Dermis blood vessel endothelial cell (primary cell): ENCODE measurements at regions not wholly inside any gene's neighbourhood (a gene's known extent, or its start where the extent isn't known, plus 50 kb on each side); places are given as distances from the start of the nearest gene placed in this dataset.
"Not testable (repeated sequence)": the region's sequence is repeated elsewhere in the genome, so short reads cannot be mapped to it uniquely, and the experiment has no call there.

ENCODE experiments used
- DNase-seq: peaks from one replicate; pipeline ENCODE4 v3.0.0; 2010

DNA sequence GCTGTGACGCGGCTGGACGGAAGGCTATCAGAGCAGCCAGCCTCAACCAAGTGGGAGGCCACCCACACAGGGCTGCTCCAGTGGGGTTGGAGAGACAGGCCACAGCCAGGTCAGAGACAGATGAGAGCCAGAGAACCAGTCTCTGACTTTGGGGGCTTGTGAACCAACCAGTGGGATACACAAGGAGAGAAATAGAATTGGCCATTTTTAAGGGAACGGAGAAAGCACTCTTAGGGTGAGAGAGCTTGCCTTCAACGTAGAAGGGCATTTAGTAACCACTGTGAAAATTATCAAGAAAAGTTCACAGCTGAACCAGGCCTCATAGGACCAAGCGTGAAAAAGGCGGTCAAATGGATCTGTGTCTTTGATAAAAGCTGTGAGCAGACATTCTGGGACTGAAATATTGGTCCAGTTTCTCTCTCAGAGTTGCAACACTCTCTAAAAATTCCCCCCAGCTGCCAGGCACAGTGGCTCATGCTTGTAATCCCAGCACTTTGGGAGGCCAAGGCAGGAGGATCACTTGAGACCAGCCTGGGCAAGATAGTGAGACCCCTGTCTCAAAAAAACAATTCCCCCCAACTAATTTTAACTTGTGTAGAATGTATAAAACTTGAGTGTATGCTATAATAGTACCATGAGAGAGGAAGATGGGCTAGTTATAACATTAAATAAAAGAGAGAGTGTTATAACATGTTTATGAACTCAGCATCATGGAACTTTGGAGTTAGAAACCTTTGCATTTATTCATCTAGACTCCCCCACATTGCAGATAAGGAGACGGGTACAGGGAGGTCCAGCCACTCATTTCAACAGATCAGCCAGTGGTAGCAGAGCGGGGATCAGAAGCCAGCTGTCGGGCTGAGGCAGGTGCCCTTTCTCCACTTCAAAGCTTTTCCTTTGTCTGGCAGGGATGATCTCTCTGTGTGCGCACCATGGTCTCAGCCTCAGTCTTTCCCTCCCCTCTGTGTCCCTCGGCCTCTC is 132.2 kb downstream of the NPIPB11 start:
- DNase-seq: not testable (repeated sequence)

DNA sequence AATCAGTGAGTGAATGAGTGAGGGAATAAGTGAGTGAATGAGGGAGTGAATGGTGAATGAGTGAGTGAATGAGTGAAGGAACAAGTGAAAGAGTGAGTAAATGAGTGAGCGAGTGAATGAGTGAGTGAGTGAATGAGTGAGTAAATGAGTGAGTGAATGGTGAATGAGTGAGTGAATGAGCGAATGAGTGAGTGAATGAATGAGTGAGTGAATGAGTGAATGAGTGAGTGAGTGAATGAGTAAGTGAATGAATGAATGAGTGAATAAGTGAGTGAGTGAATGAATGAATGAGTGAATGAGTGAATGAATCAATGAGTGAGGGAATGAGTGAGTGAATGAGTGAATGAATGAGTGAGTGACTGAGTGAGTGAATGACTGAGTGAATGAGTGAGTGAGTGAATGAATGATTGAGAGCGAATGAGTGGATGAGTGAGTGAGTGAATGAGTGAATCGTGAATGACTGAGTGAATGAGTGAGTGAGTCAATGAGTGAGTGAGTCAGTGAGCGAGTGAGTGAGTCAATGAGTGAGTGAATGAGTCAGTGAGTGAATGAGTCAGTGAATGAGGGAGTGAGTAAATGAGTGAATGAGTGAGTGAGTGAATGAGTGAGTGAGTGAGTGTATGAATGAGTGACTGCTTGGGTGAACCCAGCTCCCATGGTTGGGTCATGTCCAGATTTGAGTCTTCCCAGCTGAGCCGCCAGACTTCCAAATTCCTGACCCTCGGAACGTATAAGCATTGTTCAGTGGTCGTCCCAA is 133.0 kb downstream of the NPIPB11 start:
- DNase-seq: not testable (repeated sequence)

DNA sequence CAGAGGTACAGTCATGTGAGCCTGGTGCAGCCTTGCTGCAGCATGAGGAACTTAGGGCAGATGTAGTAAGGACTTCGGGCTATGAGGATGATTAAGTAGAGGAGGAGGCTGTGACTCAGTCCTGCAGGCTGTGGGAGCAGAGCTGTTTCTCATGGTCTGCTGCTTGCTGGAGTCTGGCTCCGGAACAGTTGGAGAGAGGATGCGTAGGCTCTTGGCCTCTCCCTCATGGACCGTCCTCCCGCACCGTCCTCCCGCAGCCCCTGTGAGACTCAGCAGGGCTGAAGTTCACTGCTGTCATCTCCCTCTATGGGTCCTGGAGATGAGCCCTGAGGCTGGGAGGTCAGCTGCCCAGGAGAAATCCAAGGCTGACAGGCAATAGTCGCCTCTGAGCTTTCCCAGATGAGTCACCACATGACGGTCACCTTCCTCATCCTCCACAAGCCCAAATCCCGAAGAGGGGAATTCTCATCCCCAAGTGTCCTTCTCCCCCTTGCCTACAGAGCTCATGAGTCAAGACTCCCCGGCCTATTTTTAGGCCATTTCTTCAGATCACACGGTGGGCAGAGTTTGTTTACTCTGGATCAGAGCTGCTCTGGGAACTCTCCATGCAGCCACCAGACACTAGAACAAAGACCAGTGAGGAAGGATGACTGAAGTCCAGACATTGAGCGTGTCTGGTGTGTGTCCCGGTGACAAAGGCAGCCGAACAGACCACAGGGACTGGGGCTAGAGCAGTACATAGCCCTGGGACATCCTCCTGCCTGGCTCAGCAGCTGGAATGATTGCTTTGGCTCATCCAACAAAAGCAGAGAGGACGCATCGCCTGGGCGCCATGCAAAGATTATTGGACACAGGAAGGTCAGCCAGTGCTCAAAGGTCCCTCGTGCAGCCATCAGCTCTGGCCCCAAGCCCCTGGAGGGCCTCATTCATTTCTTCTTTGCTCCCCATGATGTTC is 134.5 kb downstream of the NPIPB11 start:
- peak; percentile 72 for DNase-seq

DNA sequence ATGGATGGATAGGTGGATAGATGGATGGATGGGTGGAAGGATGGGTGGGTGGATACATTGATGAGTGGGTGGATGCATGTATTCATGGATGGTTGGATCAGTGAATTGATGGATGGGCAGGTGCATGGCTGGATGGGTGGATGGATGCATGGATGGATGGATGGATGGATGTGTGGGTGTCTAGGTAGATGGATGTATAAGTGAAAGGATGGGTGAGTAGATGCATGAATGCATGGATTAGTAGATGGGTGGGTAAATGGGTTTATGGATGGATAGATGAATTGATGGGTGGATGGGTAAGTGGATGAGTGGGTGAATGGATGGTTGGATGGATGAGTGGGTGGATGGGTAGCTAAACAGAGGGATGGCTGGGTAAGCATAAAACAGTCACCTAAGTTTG is 135.6 kb downstream of the NPIPB11 start:
- DNase-seq: not testable (repeated sequence)

DNA sequence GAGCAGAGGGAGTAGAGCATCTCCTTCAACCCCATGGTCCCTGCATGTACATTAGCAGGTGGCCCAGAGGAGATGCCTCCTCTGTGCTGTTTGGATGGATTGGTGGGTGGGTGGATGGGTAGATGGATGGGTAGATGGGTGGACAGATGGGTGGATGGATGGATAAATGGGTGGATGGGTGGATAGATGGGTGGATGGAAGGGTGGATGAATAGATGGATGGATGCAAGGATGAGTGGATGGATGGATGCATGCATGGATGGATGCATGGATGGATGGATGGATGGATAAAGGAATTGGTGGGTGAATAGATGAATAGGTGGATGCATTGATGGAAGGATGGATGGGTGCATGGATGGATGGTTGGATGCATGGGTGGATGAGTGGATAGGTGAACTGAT is 136.5 kb downstream of the NPIPB11 start:
- not testable (repeated sequence) for DNase-seq

DNA sequence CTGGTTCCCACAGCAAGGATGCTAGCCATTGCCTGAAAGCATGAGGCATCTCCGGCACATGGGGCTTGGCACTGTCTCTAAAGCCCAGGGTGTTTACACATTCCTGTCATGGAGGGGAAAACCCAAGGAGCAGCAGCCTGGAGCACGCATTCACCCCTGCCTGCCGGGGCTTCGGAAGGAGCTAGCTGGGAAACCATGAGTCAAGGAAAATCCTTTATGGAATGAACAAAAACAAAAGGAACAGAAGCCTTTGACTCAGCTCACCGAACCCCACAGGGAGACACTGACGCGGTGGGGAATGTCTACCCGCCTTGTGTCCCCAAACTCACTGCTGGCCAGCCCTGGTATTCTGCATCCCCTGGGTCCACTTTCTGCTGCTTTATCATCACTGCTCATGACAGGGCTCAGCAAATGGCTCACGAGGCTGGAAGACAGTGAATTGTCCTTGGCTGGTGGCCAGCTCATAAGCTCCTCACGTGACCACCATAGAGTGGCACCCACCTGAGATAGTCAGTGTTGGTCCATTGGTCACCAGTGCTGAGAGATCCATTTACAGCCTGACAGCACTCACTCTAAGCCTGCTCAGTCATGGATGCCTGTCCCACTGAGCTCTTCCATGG is 137.2 kb downstream of the NPIPB11 start:
- DNase-seq: peak; percentile 83

DNA sequence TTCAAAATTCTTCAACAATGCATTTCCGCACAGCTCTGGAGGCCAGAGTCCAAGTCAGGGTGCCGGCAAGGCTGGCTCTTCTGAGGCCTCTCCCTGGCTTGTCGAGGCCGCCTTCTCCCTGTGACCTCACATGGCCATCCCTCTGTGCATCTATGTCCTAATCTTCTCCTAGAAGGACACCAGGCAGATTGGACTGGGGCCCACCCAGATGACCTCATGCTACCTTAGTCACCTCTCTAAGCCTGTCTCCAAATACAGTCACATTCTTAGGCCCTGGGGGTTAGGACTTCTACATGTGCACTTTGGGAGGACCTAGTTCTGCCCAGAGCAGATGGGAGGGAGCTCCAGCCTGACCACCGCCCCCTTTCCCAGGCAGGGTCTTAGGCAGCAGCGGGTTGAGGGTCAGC is 137.7 kb downstream of the NPIPB11 start:
- DNase-seq: not testable (repeated sequence)

DNA sequence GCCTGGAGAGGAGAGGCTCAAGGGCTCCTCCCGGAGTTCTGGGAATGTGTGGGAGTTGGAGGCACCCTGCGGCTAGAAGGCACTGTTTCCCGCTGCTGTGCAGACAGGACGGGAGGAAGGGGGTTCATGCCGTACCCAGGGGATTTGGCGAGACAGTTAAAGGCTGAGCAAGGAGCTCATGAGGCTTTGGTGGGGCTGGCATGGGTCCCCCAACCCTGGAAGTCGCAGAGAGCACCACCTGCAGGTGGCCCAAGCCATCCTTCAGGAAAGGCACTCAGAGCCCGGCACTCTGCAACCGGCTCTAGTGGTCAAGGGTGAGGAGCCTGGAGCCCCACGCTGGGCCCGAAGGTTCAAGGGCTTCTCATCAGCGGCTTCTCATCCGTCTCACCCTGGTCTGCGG is 138.2 kb downstream of the NPIPB11 start:
- DNase-seq: not testable (repeated sequence)

DNA sequence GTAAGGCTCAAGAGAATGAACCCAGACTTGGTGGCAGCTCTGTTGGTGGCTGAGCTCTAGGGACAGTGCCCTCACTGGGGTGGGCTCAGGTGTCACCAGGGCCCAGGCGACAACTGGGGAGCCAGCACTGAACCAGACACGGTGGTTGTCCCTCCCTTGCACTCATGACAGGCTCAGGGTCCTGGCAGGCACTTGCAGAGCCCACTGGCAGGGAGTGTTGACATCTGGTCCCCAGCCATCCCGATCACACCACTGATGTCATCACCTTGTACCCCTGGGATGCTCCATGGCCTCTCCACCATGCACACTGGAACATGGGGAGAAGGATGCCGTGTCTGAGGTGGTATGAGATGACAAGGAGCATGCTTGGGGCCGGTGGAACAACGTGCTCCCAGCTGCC is 138.6 kb downstream of the NPIPB11 start:
- DNase-seq: not testable (repeated sequence)

DNA sequence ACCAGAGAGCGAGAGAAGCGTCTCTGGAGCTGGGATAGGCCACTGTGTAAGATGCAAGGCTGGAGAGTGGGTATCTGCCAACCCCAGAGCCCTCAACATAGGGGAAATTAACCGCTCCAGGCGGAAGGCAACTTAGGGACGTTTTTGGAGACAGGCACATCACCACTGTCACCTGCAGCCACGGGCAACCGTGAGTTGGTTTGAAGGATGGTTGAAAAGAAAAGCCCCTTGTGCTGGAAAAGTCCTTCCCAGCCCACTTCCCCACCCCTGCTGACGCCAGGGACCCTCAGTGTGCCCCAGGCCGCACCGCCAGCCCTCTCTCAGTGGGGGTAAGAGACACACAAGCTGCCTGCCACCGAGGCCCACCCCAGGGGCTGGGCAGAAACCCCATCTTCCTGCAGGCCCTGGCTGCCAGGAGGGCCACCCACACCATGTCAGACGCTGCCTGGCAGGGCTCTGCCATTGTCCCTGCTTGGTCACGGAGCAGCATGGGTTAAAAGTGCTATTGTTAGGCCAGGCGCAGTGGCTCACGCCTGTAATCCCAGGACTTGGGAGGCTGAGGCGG is 139.4 kb downstream of the NPIPB11 start:
- not testable (repeated sequence) for DNase-seq

DNA sequence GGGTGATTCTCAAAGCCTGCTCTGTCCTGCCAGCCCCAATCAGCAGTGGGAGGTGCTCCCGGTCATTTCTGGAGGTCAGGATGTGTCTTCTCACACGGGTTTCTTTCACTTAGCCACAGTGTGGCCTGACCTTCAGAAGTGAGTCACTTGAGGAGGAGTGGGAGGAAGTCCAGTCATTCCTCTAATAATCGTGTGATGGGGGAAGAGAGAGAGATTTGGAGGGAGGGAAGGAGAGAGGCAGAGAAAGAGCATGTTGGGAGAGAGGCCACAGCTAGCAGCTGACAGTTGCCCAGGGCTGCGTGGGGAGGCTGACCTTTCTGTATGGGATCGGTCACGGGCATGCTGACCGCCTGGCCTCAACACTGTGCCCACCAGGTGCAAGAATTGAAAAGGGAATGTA is 139.9 kb downstream of the NPIPB11 start:
- DNase-seq: peak; percentile 71

DNA sequence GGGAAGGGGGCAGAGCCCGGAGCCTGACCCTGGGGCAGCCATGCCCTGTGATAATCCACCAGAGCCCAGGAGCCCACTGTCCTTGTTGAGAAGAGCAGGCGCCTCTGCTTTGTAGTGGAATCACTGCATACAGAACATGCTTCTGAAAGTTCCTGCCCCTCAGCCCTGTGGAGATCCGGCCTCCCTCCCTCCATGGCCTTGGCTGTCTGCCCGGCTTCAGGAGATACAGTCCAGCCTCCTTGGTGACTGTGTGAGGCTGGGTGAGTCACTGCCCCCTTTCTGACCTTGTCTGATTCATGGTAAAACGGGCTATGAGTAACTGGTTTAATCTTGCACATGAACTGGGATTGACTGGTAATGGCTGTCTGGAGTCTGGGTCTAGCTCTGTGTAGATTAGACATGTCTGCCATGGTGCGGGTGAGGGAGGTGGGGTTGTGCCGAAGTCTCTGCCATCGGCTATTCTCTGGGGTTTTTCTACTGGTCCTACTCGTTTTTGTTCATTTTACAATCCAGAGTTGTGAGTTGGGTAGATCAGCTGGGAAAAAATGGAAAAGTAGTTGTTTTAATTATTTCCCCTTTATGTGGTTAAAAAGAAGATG is 141.2 kb downstream of the NPIPB11 start:
- DNase-seq: peak; percentile 97

DNA sequence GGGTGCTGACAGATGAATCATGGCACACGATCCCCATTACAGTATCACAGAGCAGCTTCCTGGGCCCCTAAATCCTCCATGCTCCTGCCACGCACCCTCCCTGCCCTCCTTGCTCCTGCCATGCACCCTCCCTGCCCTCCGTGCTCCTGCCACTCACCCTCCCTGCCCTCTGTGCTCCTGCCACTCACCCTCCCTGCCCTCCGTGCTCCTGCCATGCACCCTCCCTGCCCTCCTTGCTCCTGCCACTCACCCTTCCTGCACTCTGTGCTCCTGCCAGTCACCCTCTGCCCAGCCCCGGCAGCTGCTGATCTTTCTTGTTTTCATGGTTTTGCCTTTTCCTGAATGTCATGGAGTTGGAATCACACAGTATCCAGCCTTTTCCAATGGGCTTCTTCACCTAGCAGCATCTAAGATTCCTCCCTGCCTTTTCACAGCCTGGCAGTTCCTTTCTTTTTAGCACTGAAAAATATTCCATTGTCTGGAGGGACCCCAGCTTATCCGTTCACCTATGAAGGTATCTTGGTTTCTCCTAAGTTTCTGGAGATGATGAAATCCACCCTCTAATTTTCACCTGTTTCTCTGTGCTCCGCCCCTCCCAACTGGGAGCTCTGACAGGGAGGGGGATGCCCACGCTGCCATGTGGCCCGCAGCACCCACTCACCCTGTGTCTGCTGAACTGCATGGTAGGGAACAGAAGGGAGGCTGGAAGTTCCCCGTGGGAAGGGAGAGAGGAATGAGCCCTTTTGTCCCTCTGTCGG is 142.3 kb downstream of the NPIPB11 start:
- not testable (repeated sequence) for DNase-seq

DNA sequence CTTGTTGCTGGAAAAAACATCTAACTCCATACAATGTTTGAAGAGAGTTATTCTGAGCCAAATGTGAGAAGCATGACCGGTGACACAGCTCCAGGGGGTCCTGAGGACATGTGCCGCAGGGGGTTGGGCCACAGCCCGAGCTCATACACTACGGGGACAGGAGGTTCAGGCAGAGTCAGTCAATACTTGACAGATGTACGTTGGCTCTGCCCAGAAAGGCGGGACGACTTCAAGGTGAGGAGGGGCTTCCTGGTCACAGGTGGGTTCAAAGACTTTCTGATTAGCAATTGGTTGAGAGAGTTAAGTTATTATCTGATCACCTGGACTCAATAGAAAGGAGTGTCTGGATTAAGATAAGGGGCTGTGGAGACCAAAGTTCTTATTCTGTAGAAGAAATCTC is 143.8 kb downstream of the NPIPB11 start:
- not testable (repeated sequence) for DNase-seq

DNA sequence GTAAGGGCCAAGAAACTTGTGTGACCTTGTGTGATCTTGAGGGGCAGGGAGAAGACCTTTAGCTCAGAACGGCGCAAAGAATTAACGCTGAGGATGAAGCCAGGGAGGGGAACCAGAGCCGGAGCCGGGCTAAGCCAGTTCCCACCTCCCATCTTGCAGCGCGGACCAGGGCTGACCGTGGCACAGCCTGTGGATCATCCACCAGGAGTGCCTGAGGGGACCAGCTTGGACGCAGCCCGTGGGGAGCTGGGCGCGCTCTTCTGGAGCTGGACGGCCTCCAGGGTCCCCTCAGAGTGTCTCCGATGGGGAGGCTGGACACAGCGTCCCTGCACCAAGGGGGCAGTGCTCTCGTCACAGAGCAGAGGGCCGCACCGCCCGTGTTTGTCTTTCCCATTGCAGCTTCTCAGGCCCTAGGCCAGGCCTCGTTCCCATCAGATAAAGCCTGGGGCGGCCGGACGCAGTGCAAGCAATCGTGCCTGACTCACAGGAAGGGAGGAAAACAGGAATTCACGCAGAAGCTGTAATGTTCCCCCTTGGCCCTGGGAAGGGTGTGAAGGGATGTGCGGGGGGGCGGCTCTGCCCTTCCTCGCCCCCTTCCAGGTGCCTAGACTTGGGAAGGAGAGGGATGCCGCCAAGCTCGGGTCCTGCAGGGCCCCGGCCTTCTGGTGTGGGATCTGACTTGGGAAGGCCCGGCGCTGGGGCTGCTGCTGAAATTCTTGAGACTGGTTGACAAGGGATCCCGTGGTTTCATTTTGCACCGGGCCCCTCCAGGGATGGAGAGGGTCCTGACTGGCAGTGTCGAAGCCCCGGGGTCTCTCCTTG is 144.9 kb downstream of the NPIPB11 start:
- DNase-seq: peak; percentile 77

DNA sequence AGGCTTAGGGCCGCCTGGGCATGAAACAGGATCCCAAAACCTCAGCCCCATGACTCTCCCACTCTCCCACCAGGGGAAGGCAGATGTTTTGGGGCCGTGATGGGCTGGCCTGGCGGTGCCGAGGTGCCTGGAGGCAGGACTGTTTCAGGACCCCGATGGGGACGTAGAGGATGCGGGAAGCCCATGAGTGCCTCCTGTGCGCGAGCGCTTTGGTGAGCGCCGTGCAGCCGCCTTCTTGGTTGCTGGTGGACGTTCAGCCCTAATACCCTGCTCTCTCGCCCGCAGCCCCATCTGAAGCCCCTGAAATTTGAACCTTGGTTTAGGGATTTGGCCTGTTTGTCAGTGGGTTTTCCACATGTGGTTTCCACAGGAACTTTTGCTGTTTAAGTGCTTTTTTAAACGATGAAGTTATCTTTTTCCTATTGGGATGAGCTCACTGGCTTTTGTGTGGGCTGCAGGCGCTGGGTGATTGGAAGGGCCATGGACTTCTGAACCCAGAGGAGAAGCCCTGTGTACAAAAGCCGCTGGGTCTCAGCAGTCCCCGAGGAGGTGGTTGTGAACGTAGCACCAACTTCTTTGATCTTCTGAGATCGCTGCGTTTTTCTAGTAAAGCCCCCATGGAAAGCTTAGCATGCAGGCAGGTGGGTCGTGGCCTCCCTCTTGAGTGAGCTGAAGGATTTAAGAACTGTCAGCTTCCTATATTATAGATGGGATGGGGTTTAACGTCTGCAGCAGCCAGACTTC is 145.7 kb downstream of the NPIPB11 start:
- DNase-seq: not testable (repeated sequence)

DNA sequence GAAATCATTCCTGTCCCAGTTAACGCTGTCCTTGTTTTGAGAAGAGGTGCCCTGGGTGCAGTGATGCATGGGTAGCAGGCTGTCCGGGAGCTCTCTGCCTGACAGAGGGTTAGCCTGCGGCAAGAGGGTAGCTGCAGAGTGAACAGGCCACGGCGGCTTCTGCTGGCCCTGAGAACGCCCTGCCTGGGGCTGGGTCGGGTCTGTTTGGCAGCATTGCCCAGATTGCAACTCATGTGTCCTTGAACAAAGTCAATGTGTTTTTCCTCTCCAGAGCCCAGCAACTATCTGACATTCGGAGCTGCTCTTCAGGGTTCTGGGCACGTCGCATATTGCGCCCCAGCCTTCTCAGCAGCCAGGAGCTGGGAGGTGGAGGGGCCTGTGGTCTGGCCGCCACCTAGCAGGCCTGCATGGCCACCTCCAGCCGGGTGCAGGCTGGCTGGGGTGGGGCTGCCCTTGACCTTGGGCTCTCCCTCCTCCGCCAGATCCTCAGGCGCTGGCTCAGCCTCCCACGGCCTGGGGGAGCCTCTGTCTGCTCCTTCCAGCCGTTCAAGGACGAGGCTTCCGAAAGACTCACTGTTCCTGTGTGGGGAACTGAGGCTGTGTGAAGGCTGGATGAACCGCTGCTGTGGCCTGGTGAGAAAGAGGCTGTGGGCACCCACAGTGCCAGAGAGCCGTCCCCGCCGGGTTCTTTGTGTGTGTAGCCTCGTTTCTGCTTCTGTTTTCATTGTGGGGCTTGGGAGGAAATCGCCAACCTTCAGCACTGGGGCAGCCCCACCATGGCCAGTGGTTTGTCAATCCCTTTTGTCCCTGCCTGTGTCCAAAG is 146.7 kb downstream of the NPIPB11 start:
- not testable (repeated sequence) for DNase-seq
